Pulmonary artery endothelial cell (primary cell): ENCODE measurements at regions not wholly inside any gene's neighbourhood (a gene's known extent, or its start where the extent isn't known, plus 50 kb on each side); places are given as distances from the start of the nearest gene placed in this dataset.

Source experiments
- DNase-seq: peaks from one replicate; pipeline ENCODE4 v3.0.0-alpha.2; 2011; ENCODE audit warnings: low read depth, low spot score

- DNase-seq, result no peak
Measured at GRCh38 chr2:106572541-106573450, 85.6 kb downstream of the CD8B2 start.

- DNase-seq, result no peak
Measured at GRCh38 chr2:106573773-106574172, 86.6 kb downstream of the CD8B2 start.

- DNase-seq, result no peak
Measured at GRCh38 chr2:106575955-106576354, 88.8 kb downstream of the CD8B2 start.

- no peak for DNase-seq
Measured at GRCh38 chr2:106577255-106577651, 90.1 kb downstream of the CD8B2 start.

- DNase-seq, result no peak
Measured at GRCh38 chr2:106579750-106580197, 92.6 kb downstream of the CD8B2 start.

GRCh38 chr2:106580241-106580640 is 93.1 kb downstream of the CD8B2 start:
- DNase-seq, result no peak

GRCh38 chr2:106581328-106581727 is 94.2 kb downstream of the CD8B2 start:
- DNase-seq, result no peak

GRCh38 chr2:106581755-106582147 is 94.6 kb downstream of the CD8B2 start:
- DNase-seq, result no peak

- peak; percentile 35 for DNase-seq
Measured at GRCh38 chr2:106582148-106583143, 95.3 kb downstream of the CD8B2 start.

GRCh38 chr2:106584304-106584954 is 97.3 kb downstream of the CD8B2 start:
- DNase-seq, result no peak

GRCh38 chr2:106596844-106597243 is 109.7 kb downstream of the CD8B2 start:
- no peak for DNase-seq

- no peak for DNase-seq
Measured at GRCh38 chr2:106599540-106599939, 112.4 kb downstream of the CD8B2 start.

- DNase-seq, result no peak
Measured at GRCh38 chr2:106602042-106602441, 114.9 kb downstream of the CD8B2 start.

GRCh38 chr2:106606652-106607051 is 119.5 kb downstream of the CD8B2 start:
- no peak for DNase-seq

GRCh38 chr2:106607371-106607770 is 120.2 kb downstream of the CD8B2 start:
- DNase-seq, result no peak

GRCh38 chr2:106609780-106610179 is 122.6 kb downstream of the CD8B2 start:
- DNase-seq, result no peak

GRCh38 chr2:106614511-106615291 is 127.5 kb downstream of the CD8B2 start:
- no peak for DNase-seq

GRCh38 chr2:106618614-106619013 is 131.4 kb downstream of the CD8B2 start:
- DNase-seq, result no peak

GRCh38 chr2:106623456-106623855 is 136.3 kb downstream of the CD8B2 start:
- no peak for DNase-seq

GRCh38 chr2:106624787-106625380 is 137.7 kb downstream of the CD8B2 start:
- DNase-seq, result no peak
